Neural cell (in vitro differentiated cells): ENCODE measurements at regions not wholly inside any gene's neighbourhood (a gene's known extent, or its start where the extent isn't known, plus 50 kb on each side); places are given as distances from the start of the nearest gene placed in this dataset.

ENCODE experiments used
- REST ChIP-seq: IDR thresholded peaks from 2 replicates; pipeline ENCODE4 v1.6.1; 2012; ENCODE audit warnings: borderline replicate concordance
- TF ChIP-seq, protein P1 (sequence below): fragments of 450-650 bp; IDR thresholded peaks from 2 replicates; pipeline ENCODE4 v1.5.1; 2014; ENCODE audit warnings: antibody characterized with exemption, mild to moderate bottlenecking, moderate library complexity; ENCODE audit not compliant: poor library complexity, severe bottlenecking

- TF ChIP-seq REST: no peak
- TF ChIP-seq, protein P1, sequence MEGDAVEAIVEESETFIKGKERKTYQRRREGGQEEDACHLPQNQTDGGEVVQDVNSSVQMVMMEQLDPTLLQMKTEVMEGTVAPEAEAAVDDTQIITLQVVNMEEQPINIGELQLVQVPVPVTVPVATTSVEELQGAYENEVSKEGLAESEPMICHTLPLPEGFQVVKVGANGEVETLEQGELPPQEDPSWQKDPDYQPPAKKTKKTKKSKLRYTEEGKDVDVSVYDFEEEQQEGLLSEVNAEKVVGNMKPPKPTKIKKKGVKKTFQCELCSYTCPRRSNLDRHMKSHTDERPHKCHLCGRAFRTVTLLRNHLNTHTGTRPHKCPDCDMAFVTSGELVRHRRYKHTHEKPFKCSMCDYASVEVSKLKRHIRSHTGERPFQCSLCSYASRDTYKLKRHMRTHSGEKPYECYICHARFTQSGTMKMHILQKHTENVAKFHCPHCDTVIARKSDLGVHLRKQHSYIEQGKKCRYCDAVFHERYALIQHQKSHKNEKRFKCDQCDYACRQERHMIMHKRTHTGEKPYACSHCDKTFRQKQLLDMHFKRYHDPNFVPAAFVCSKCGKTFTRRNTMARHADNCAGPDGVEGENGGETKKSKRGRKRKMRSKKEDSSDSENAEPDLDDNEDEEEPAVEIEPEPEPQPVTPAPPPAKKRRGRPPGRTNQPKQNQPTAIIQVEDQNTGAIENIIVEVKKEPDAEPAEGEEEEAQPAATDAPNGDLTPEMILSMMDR: no peak
Measured at GRCh38 chr4:17234678-17235077, 277.2 kb downstream of the QDPR start.
